Stimulated activated CD8-positive, alpha-beta memory T cell treated with anti-CD3 and anti-CD28 coated beads, Interleukin-2, amount 100 ng/mL, for 1 hour (primary cell): ENCODE measurements at regions not wholly inside any gene's neighbourhood (a gene's known extent, or its start where the extent isn't known, plus 50 kb on each side); places are given as distances from the start of the nearest gene placed in this dataset.

Experiments used
- DNase-seq, 2 donors: peaks; one replicate each; pipeline ENCODE4 v3.0.0-alpha.2; 2020; ENCODE audit warnings: low read depth in 2 of 2

- DNase-seq = no peak
Observed at GRCh38 chr9:79135681-79136415, 435.9 kb upstream of the TLE4 start.

- DNase-seq = no peak
Observed at GRCh38 chr9:79140751-79141150, 431.0 kb upstream of the TLE4 start.

GRCh38 chr9:79143211-79143610, 428.6 kb upstream of the TLE4 start:
- DNase-seq = no peak

- DNase-seq = no peak
Observed at GRCh38 chr9:79145442-79145841, 426.3 kb upstream of the TLE4 start.

GRCh38 chr9:79149585-79149984, 422.2 kb upstream of the TLE4 start:
- DNase-seq = no peak

- no peak for DNase-seq
Observed at GRCh38 chr9:79151791-79152190, 420.0 kb upstream of the TLE4 start.

GRCh38 chr9:79152306-79152705, 419.5 kb upstream of the TLE4 start:
- DNase-seq = no peak

- no peak for DNase-seq
Observed at GRCh38 chr9:79154806-79155205, 417.0 kb upstream of the TLE4 start.

GRCh38 chr9:79155308-79155707, 416.5 kb upstream of the TLE4 start:
- no peak for DNase-seq

- DNase-seq = no peak
Observed at GRCh38 chr9:79163544-79163943, 408.2 kb upstream of the TLE4 start.

GRCh38 chr9:79164406-79164805, 407.4 kb upstream of the TLE4 start:
- no peak for DNase-seq

- DNase-seq = no peak
Observed at GRCh38 chr9:79165020-79165780, 406.6 kb upstream of the TLE4 start.

GRCh38 chr9:79166005-79166404, 405.8 kb upstream of the TLE4 start:
- DNase-seq = no peak

- no peak for DNase-seq
Observed at GRCh38 chr9:79170643-79171042, 401.1 kb upstream of the TLE4 start.

GRCh38 chr9:79173932-79174331, 397.8 kb upstream of the TLE4 start:
- DNase-seq = no peak

GRCh38 chr9:79176014-79176697, 395.6 kb upstream of the TLE4 start:
- no peak for DNase-seq

- DNase-seq = no peak
Observed at GRCh38 chr9:79184831-79185230, 386.9 kb upstream of the TLE4 start.

GRCh38 chr9:79185866-79186265, 385.9 kb upstream of the TLE4 start:
- DNase-seq = no peak

GRCh38 chr9:79189511-79189924, 382.2 kb upstream of the TLE4 start:
- DNase-seq = no peak

GRCh38 chr9:79193001-79193400, 378.8 kb upstream of the TLE4 start:
- no peak for DNase-seq

- no peak for DNase-seq
Observed at GRCh38 chr9:79193501-79194223, 378.1 kb upstream of the TLE4 start.

- DNase-seq = no peak
Observed at GRCh38 chr9:79195879-79196278, 375.9 kb upstream of the TLE4 start.
